ENCODE measurements at regions not wholly inside any gene's neighbourhood (a gene's known extent, or its start where the extent isn't known, plus 50 kb on each side); places are given as distances from the start of the nearest gene placed in this dataset.
"Not testable (repeated sequence)": the region's sequence is repeated elsewhere in the genome, so short reads cannot be mapped to it uniquely, and the experiment has no call there.

GRCh38 chr3:159751146-159751545 lies 237.5 kb upstream of the IL12A start:
- Mint-ChIP-seq H3K27me3 (no peaks in the 10 kb centered on the region), H3K36me3 (peaks cover 4% of the 10 kb centered on the region), H3K4me3 (no peak overlapping the region), H3K9me3 (peaks cover 5% of the 10 kb centered on the region), H3K27ac (no peak overlapping the region), H3K4me1 (ENCODE audit: unreplicated experiment) (no peaks in the 10 kb centered on the region)
- no peak for TF ChIP-seq CTCF (conservative IDR thresholded peaks at IDR 0.05)
- no peak for DNase-seq (ENCODE audit: extremely low spot score, unreplicated experiment)

- DNase-seq (ENCODE audit: extremely low spot score, unreplicated experiment), result no peak
- no peak for TF ChIP-seq CTCF (conservative IDR thresholded peaks at IDR 0.05)
- no peaks in the 10 kb centered on the region for H3K4me1 Mint-ChIP-seq (ENCODE audit: unreplicated experiment)
- no peaks in the 10 kb centered on the region for H3K27me3 Mint-ChIP-seq
- peaks cover 6% of the 10 kb centered on the region for H3K36me3 Mint-ChIP-seq
- H3K9me3 Mint-ChIP-seq, result peaks cover 8% of the 10 kb centered on the region
- no peak overlapping the region for H3K4me3 Mint-ChIP-seq
- no peak overlapping the region for H3K27ac Mint-ChIP-seq
Measured at GRCh38 chr3:159751752-159752151, 236.9 kb upstream of the IL12A start.

- H3K27ac Mint-ChIP-seq; H3K4me3 Mint-ChIP-seq; H3K36me3 Mint-ChIP-seq; H3K4me1 Mint-ChIP-seq (ENCODE audit: unreplicated experiment); DNase-seq (ENCODE audit: extremely low spot score, unreplicated experiment); H3K27me3 Mint-ChIP-seq: not testable (repeated sequence)
- H3K9me3 Mint-ChIP-seq, result peaks cover 12% of the 10 kb centered on the region
Measured at GRCh38 chr3:159756279-159757207, 232.1 kb upstream of the IL12A start.

GRCh38 chr3:159757341-159758060 lies 231.1 kb upstream of the IL12A start:
- DNase-seq (ENCODE audit: extremely low spot score, unreplicated experiment), result no peak
- H3K4me3 Mint-ChIP-seq, result no peak overlapping the region
- H3K27me3 Mint-ChIP-seq, result peaks cover 7% of the 10 kb centered on the region
- peaks cover 8% of the 10 kb centered on the region for H3K36me3 Mint-ChIP-seq
- TF ChIP-seq CTCF (conservative IDR thresholded peaks at IDR 0.05), result no peak
- no peak overlapping the region for H3K27ac Mint-ChIP-seq
- peaks cover 9% of the 10 kb centered on the region for H3K4me1 Mint-ChIP-seq (ENCODE audit: unreplicated experiment)
- peaks cover 12% of the 10 kb centered on the region for H3K9me3 Mint-ChIP-seq

- no peak overlapping the region for H3K27ac Mint-ChIP-seq
- no peak for TF ChIP-seq CTCF (conservative IDR thresholded peaks at IDR 0.05)
- H3K9me3 Mint-ChIP-seq, result peaks cover 7% of the 10 kb centered on the region
- no peak overlapping the region for H3K4me3 Mint-ChIP-seq
- H3K4me1 Mint-ChIP-seq (ENCODE audit: unreplicated experiment), result peaks cover 9% of the 10 kb centered on the region
- H3K27me3 Mint-ChIP-seq, result peaks cover 11% of the 10 kb centered on the region
- H3K36me3 Mint-ChIP-seq, result peaks cover 4% of the 10 kb centered on the region
- DNase-seq (ENCODE audit: extremely low spot score, unreplicated experiment), result no peak
Measured at GRCh38 chr3:159760046-159760445, 228.6 kb upstream of the IL12A start.

GRCh38 chr3:159761369-159761768 lies 227.3 kb upstream of the IL12A start:
- Mint-ChIP-seq H3K36me3 (peaks cover 4% of the 10 kb centered on the region), H3K27me3 (peaks cover 24% of the 10 kb centered on the region), H3K4me1 (ENCODE audit: unreplicated experiment) (peaks cover 20% of the 10 kb centered on the region), H3K4me3 (no peak overlapping the region), H3K27ac (no peak overlapping the region), H3K9me3 (peaks cover 7% of the 10 kb centered on the region)
- no peak for TF ChIP-seq CTCF (conservative IDR thresholded peaks at IDR 0.05)
- no peak for DNase-seq (ENCODE audit: extremely low spot score, unreplicated experiment)
